GM19467 (cell line): ENCODE measurements at regions not wholly inside any gene's neighbourhood (a gene's known extent, or its start where the extent isn't known, plus 50 kb on each side); places are given as distances from the start of the nearest gene placed in this dataset.
"Not testable (repeated sequence)": the region's sequence is repeated elsewhere in the genome, so short reads cannot be mapped to it uniquely, and the experiment has no call there.

ENCODE experiments used
- ATAC-seq: cut with Tn5 transposase; IDR thresholded peaks from one replicate; pipeline ENCODE4 v1.9.1; 2021; ENCODE audit warnings: mild to moderate bottlenecking, moderate library complexity; ENCODE audit not compliant: unreplicated experiment

- ATAC-seq: not testable (repeated sequence)
Measured at GRCh38 chr2:87691899-87692592, 55.8 kb upstream of the PLGLB2 start.

GRCh38 chr2:87692914-87693313 lies 55.0 kb upstream of the PLGLB2 start:
- ATAC-seq: not testable (repeated sequence)

- ATAC-seq: not testable (repeated sequence)
Measured at GRCh38 chr2:87693882-87694281, 54.0 kb upstream of the PLGLB2 start.

GRCh38 chr2:87695596-87696323 lies 52.1 kb upstream of the PLGLB2 start:
- ATAC-seq: not testable (repeated sequence)
